ENCODE measurements at regions not wholly inside any gene's neighbourhood (a gene's known extent, or its start where the extent isn't known, plus 50 kb on each side); places are given as distances from the start of the nearest gene placed in this dataset.

DNA sequence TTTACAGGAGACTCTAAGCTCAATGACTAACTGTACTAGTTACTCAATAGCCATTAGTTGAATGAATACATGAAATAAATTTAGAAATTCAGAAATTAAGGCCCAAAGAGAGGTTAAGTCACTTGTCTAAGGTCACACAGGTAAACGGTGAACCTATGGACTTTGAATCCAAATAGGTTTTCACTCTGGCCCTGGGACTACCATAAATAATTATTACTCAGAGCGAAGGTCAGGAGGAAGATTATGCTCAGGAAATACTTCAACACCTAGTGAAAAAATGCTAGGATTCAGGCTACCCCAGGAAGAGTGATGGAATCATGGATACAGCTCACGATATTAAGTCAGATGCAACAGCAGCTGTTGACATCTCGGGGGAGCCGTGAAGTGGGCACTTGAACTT, 417.4 kb downstream of the GABRG2 start:
- no peak overlapping the region for H2AFZ ChIP-seq (replicated peaks; ENCODE audit: low read length, poor library complexity)
- H3K4me3 ChIP-seq (ENCODE audit: insufficient read depth, low read depth, low read length), result no peak overlapping the region
- no peak overlapping the region for H3K4ac ChIP-seq (ENCODE audit: low read depth, low read length)
- no peak overlapping the region for H3K4me2 ChIP-seq (ENCODE audit: low read depth, low read length)
- no peak overlapping the region for H2BK5ac ChIP-seq (ENCODE audit: low read depth, low read length, poor library complexity, severe bottlenecking)
- no peak for TF ChIP-seq RFX5 (IDR thresholded peaks at IDR 0.05; ENCODE audit: low read depth, low read length)
- no peak for TF ChIP-seq CEBPB (IDR thresholded peaks at IDR 0.05; ENCODE audit: low read depth, low read length)
- no peak for TF ChIP-seq USF2 (IDR thresholded peaks at IDR 0.05; ENCODE audit: low read depth, low read length)
- no peak for TF ChIP-seq MXI1 (IDR thresholded peaks at IDR 0.05; ENCODE audit: borderline replicate concordance, low read depth, low read length)
- TF ChIP-seq RCOR1 (IDR thresholded peaks at IDR 0.05; ENCODE audit: insufficient replicate concordance, low read length), result no peak
- no peak for TF ChIP-seq RAD21 (IDR thresholded peaks at IDR 0.05; ENCODE audit: low read length)
- TF ChIP-seq FOS (IDR thresholded peaks at IDR 0.05; ENCODE audit: low read depth, low read length), result no peak
- TF ChIP-seq ELK1 (IDR thresholded peaks at IDR 0.05; ENCODE audit: borderline replicate concordance, low read depth, low read length), result no peak
- no peak for TF ChIP-seq BHLHE40 (IDR thresholded peaks at IDR 0.05; ENCODE audit: low read depth, low read length)
- TF ChIP-seq MAFK (IDR thresholded peaks at IDR 0.05; ENCODE audit: low read depth, low read length), result no peak
- TF ChIP-seq CHD1 (IDR thresholded peaks at IDR 0.05; ENCODE audit: low read depth, low read length), result no peak
- TF ChIP-seq MAZ (IDR thresholded peaks at IDR 0.05; ENCODE audit: borderline replicate concordance, low read depth, low read length), result no peak
- TF ChIP-seq NFE2L2 (IDR thresholded peaks at IDR 0.05; ENCODE audit: low read depth, low read length), result no peak
- TF ChIP-seq CTCF (conservative IDR thresholded peaks at IDR 0.05; ENCODE audit: low read depth, low read length), result no peak
- no peak for TF ChIP-seq SMC3 (IDR thresholded peaks at IDR 0.05; ENCODE audit: low read depth, low read length)
- TF ChIP-seq POLR2A (IDR thresholded peaks at IDR 0.05; ENCODE audit: low read depth, low read length), result no peak
- H3K79me1 ChIP-seq (ENCODE audit: low read depth in 1 of 2, low read length in 2 of 2), result no peaks in the 10 kb centered on the region
- H3K18ac ChIP-seq (ENCODE audit: low read depth, low read length), result no peak overlapping the region
- no peak overlapping the region for H3K56ac ChIP-seq (ENCODE audit: extremely low read depth, insufficient read depth, low read length)
- H3K4me1 ChIP-seq (ENCODE audit: control insufficient read depth, insufficient read depth, low read length), result no peaks in the 10 kb centered on the region
- H4K91ac ChIP-seq (ENCODE audit: insufficient read depth, low read depth, low read length), result no peak overlapping the region
- H2AK9ac ChIP-seq (replicated peaks; ENCODE audit: low read depth, low read length, poor library complexity), result no peak overlapping the region
- no peak overlapping the region for H2BK20ac ChIP-seq (ENCODE audit: low read depth, low read length)
- no peak overlapping the region for H2AK5ac ChIP-seq (ENCODE audit: low read depth, low read length)
- H3K9me1 ChIP-seq (ENCODE audit: insufficient read depth, low read length), result no peaks in the 10 kb centered on the region
- H3K9ac ChIP-seq (ENCODE audit: low read depth, low read length), result no peak overlapping the region
- no peak overlapping the region for H3K27ac ChIP-seq (ENCODE audit: insufficient read depth, low read length)
- no peak for DNase-seq
- no peak overlapping the region for H4K8ac ChIP-seq (ENCODE audit: low read depth in 2 of 2, low read length in 2 of 2)
- intact Hi-C loops (cut with micrococcal nuclease), result no loop called here
- no peak overlapping the region for H2BK15ac ChIP-seq (ENCODE audit: low read depth, low read length)
- peaks cover 7% of the 10 kb centered on the region for H3K9me3 ChIP-seq (ENCODE audit: control insufficient read depth, insufficient read depth, low read length)
- no peaks in the 10 kb centered on the region for H3K27me3 ChIP-seq (ENCODE audit: control insufficient read depth, insufficient read depth, low read length)
- POLR2A ChIA-PET (ENCODE audit: unreplicated experiment), result no interaction called here
- H4K20me1 ChIP-seq (ENCODE audit: insufficient read depth, low read length), result no peaks in the 10 kb centered on the region
- ATAC-seq (ENCODE audit: low read depth), result no peak
- in situ Hi-C loops (cut with MboI; ENCODE audit: low sequenced_read_pairs), result no loop called here
- no peaks in the 10 kb centered on the region for H3K36me3 ChIP-seq (ENCODE audit: control insufficient read depth, insufficient read depth, low read length)
- no peak overlapping the region for H3K23ac ChIP-seq (ENCODE audit: low read depth, low read length)
- no peak overlapping the region for H4K5ac ChIP-seq (ENCODE audit: low read depth, low read length)
- H3K14ac ChIP-seq (replicated peaks; ENCODE audit: low read depth, low read length), result no peak overlapping the region
- dilution Hi-C loops (cut with HindIII; ENCODE audit: low sequenced_read_pairs, unreplicated experiment), result no loop called here
- CTCF ChIA-PET, result no interaction called here
- no peak overlapping the region for H2BK120ac ChIP-seq (ENCODE audit: low read depth, low read length)
- BruUV-seq (replicated peaks), result no TSS peak
- no CpG with 5 or more reads among the region's 5 CpGs for WGBS, 2 experiments (ENCODE audit: extremely low coverage in 2 of 2, insufficient read length in 1 of 2)

All from IMR-90 (cell line).